HepG2 (cell line): ENCODE measurements at regions not wholly inside any gene's neighbourhood (a gene's known extent, or its start where the extent isn't known, plus 50 kb on each side); places are given as distances from the start of the nearest gene placed in this dataset.

ENCODE experiments used
- ATAC-seq: fragments of 200-7000 bp; cut with Tn5 transposase; 3 replicates; pipeline ENCODE4 v1.9.1; 2020; ENCODE audit warnings: mild to moderate bottlenecking, moderate library complexity
- BruUV-seq: library from RNA; stranded (reverse); fragments of 400-500 nt; replicated peaks from 2 replicates; lab custom pipeline; 2021; lab: Mats Ljungman, UMichigan
- CTCF ChIA-PET: fragments of 300-600 bp; formaldehyde crosslinking; extraction: SDS; loops from one replicate; lab custom pipeline; 2021; ENCODE audit warnings: low total read pairs, inconsistent platforms, low intra/inter-chr PET ratio; lab: Yijun Ruan, JAX
- POLR2A ChIA-PET: fragments of 350-600 bp; sonication (Branson Sonifier 250); formaldehyde crosslinking; loops from one replicate; lab custom pipeline; 2020; ENCODE audit warnings: antibody characterized with exemption, inconsistent platforms; lab: Yijun Ruan, JAX
- DNase-seq: peaks from one replicate; pipeline ENCODE4 v3.0.0-alpha.2; 2015; ENCODE audit warnings: low spot score
- FAIRE-seq: peaks from 3 replicates; lab custom pipeline; 2011; peaks lifted over from hg19 to GRCh38; lab: Jason Lieb, UNC
- H2AFZ ChIP-seq: one replicate; pipeline ENCODE4 v1.6.1; 2011; ENCODE audit warnings: low read length, inconsistent platforms
- H3K27ac ChIP-seq: fragments of 300-600 bp; 3 replicates; pipeline ENCODE4 v1.8.0; 2011; ENCODE audit warnings: mixed run types, mild to moderate bottlenecking, mixed read lengths, low read length, inconsistent platforms; ENCODE audit not compliant: insufficient read depth; ENCODE audit errors: extremely low read length
- H3K27me3 ChIP-seq, 2 experiments: fragments of 200-600 bp in 1 of 2; 2 replicates in 1 of 2; 3 replicates in 1 of 2; pipeline versions ENCODE4 v1.6.0 to v1.8.0; 2011; ENCODE audit warnings: low read length in 2 of 2, mild to moderate bottlenecking in 2 of 2, moderate library complexity in 2 of 2, inconsistent platforms in 1 of 2; ENCODE audit not compliant: insufficient read depth in 2 of 2, control insufficient read depth in 1 of 2
- H3K36me3 ChIP-seq, 2 experiments: fragments of 200-600 bp in 1 of 2; replicated peaks in 1 of 2; 2 replicates in 1 of 2; 3 replicates in 1 of 2; pipeline versions ENCODE4 v1.5.1 to v1.8.0; 2011; ENCODE audit warnings: low read length in 2 of 2, inconsistent platforms in 1 of 2; ENCODE audit not compliant: insufficient read depth in 2 of 2, control insufficient read depth in 1 of 2
- H3K4me1 ChIP-seq: 2 replicates; pipeline ENCODE4 v1.5.1; 2012; ENCODE audit warnings: low read length, inconsistent platforms; ENCODE audit not compliant: insufficient read depth
- H3K4me2 ChIP-seq: 2 replicates; pipeline ENCODE4 v1.6.0; 2011; ENCODE audit warnings: low read depth, low read length, inconsistent platforms
- H3K4me3 ChIP-seq, 3 experiments: fragments of 200-600 bp in 1 of 3; sonication (generic), shearing (Covaris generic) in 1 of 3; replicated peaks in 1 of 3; 2 replicates each; pipeline ENCODE4 v1.5.1; 2011 to 2016; ENCODE audit warnings: low read length in 3 of 3, inconsistent platforms in 2 of 3, low read depth in 2 of 3, mild to moderate bottlenecking in 2 of 3, control low read depth in 1 of 3, mixed read lengths in 1 of 3; ENCODE audit not compliant: insufficient read depth in 1 of 3
- H3K79me2 ChIP-seq: one replicate; pipeline ENCODE4 v1.6.1; 2011; ENCODE audit warnings: low read length, inconsistent platforms; ENCODE audit not compliant: insufficient read depth
- H3K9ac ChIP-seq: 2 replicates; pipeline ENCODE4 v1.6.0; 2011; ENCODE audit warnings: mild to moderate bottlenecking, low read depth, low read length, inconsistent platforms; ENCODE audit not compliant: insufficient read depth
- H3K9me3 ChIP-seq: 2 replicates; pipeline ENCODE4 v1.5.1; 2012; ENCODE audit warnings: mild to moderate bottlenecking, low read length
- H4K20me1 ChIP-seq: 2 replicates; pipeline ENCODE4 v1.6.0; 2011; ENCODE audit warnings: inconsistent platforms, mild to moderate bottlenecking, low read length, moderate library complexity; ENCODE audit not compliant: insufficient read depth
- BCL6 ChIP-seq: IDR thresholded peaks from 2 replicates; pipeline ENCODE4 v1.6.1; 2016; ENCODE audit warnings: missing genetic modification reagents, missing compliant biosample characterization
- GFI1 ChIP-seq: sonication (generic); formaldehyde crosslinking; IDR thresholded peaks from 2 replicates; pipeline ENCODE4 v1.5.0; 2020; ENCODE audit warnings: missing genetic modification reagents, mild to moderate bottlenecking, borderline replicate concordance
- GZF1 ChIP-seq: sonication (generic); formaldehyde crosslinking; IDR thresholded peaks from 2 replicates; pipeline ENCODE4 v1.5.1; 2020; ENCODE audit warnings: mild to moderate bottlenecking, missing genetic modification reagents
- KDM5A ChIP-seq: fragments of 200-600 bp; sonication (generic); IDR thresholded peaks from 2 replicates; pipeline ENCODE4 v1.7.0; 2018; ENCODE audit warnings: antibody characterized with exemption, mild to moderate bottlenecking, low read length, borderline replicate concordance
- LCORL ChIP-seq, 2 experiments: fragments of 450-650 bp in 1 of 2; sonication (generic) in 1 of 2; formaldehyde crosslinking in 1 of 2; IDR thresholded peaks; 2 replicates each; pipeline versions ENCODE4 v1.5.0 to v1.6.1; 2017 to 2020; ENCODE audit warnings: antibody characterized with exemption in 1 of 2, missing genetic modification reagents in 1 of 2
- MTF1 ChIP-seq: sonication (generic); formaldehyde crosslinking; IDR thresholded peaks from 2 replicates; pipeline ENCODE4 v1.5.0; 2020; ENCODE audit warnings: missing genetic modification reagents
- NCOA5 ChIP-seq: sonication (generic); formaldehyde crosslinking; IDR thresholded peaks from 2 replicates; pipeline ENCODE4 v1.4.0; 2020; ENCODE audit warnings: missing genetic modification reagents
- NKX3-1 ChIP-seq: sonication (generic); formaldehyde crosslinking; IDR thresholded peaks from 2 replicates; pipeline ENCODE4 v1.5.0; 2020; ENCODE audit warnings: missing genetic modification reagents
- PRDM10 ChIP-seq: sonication (generic); formaldehyde crosslinking; IDR thresholded peaks from 2 replicates; pipeline ENCODE4 v1.4.0; 2020; ENCODE audit warnings: low read depth, missing genetic modification reagents
- ZBTB34 ChIP-seq: sonication (generic); formaldehyde crosslinking; IDR thresholded peaks from 2 replicates; pipeline ENCODE4 v1.8.0; 2022; ENCODE audit warnings: mild to moderate bottlenecking, missing genetic modification reagents
- ZFP82 ChIP-seq: sonication (generic); formaldehyde crosslinking; IDR thresholded peaks from 2 replicates; pipeline ENCODE4 v1.5.1; 2020; ENCODE audit warnings: mild to moderate bottlenecking, missing genetic modification reagents, borderline replicate concordance
- ZNF101 ChIP-seq: sonication (generic); formaldehyde crosslinking; IDR thresholded peaks from 2 replicates; pipeline ENCODE4 v1.4.0; 2020; ENCODE audit warnings: mild to moderate bottlenecking, low read depth, missing genetic modification reagents, borderline replicate concordance
- ZNF577 ChIP-seq: sonication (generic); formaldehyde crosslinking; IDR thresholded peaks from 2 replicates; pipeline ENCODE4 v1.4.0; 2020; ENCODE audit warnings: mild to moderate bottlenecking, low read depth, missing genetic modification reagents, borderline replicate concordance
- ZNF724P ChIP-seq: sonication (generic); formaldehyde crosslinking; IDR thresholded peaks from 2 replicates; pipeline ENCODE4 v1.8.0; 2022; ENCODE audit warnings: missing genetic modification reagents, borderline replicate concordance
- WGBS: methylation state at CpG from one replicate; pipeline ENCODE4 v1.1.6; 2017; ENCODE audit warnings: low lambda C conversion rate; 5-methylcytosine and 5-hydroxymethylcytosine counted together
- in situ Hi-C: cut with HindIII; loops from 2 replicates; pipeline ENCODE4 v1.10.0; 2017; ENCODE audit warnings: low pct_unique_long_range_greater_than_20kb; ENCODE audit not compliant: extremely low pct_ligation_motif_present
- intact Hi-C: fragments of 100-400 bp; cut with micrococcal nuclease; formaldehyde crosslinking; loops from one replicate; pipeline ENCODE4 v1.10.0; 2022; ENCODE audit not compliant: unreplicated experiment

- 25% methylated on average over 2 of the region's 2 CpGs for WGBS
- TF ChIP-seq MTF1 (CRISPR knock-in tag) (no peak), GZF1 (CRISPR knock-in tag) (no peak), KDM5A (no peak), PRDM10 (CRISPR knock-in tag) (no peak), LCORL (IDR thresholded peaks at IDR 0.05) (no peak), LCORL (CRISPR knock-in tag; IDR thresholded peaks at IDR 0.05) (no peak), ZNF724P (CRISPR knock-in tag) (no peak), NKX3-1 (CRISPR knock-in tag) (no peak), GFI1 (CRISPR knock-in tag) (no peak), ZNF101 (CRISPR knock-in tag) (no peak), BCL6 (CRISPR knock-in tag) (no peak), ZBTB34 (CRISPR knock-in tag) (no peak), ZNF577 (no peak), ZFP82 (CRISPR knock-in tag) (no peak), NCOA5 (CRISPR knock-in tag) (no peak)
- no peak overlapping the region for H3K9ac ChIP-seq
- ChIA-PET POLR2A (no interaction called here), CTCF (no interaction called here)
- H3K27ac ChIP-seq, result no peak overlapping the region
- H3K79me2 ChIP-seq, result no peaks in the 10 kb centered on the region
- H4K20me1 ChIP-seq, result no peaks in the 10 kb centered on the region
- DNase-seq, result no peak
- no peaks in the 10 kb centered on the region for H3K9me3 ChIP-seq
- intact Hi-C loops (no loop called here), in situ Hi-C loops (no loop called here)
- BruUV-seq, result no TSS peak
- no peak for ATAC-seq
- H3K4me1 ChIP-seq, result no peaks in the 10 kb centered on the region
- H3K36me3 ChIP-seq, result no peaks in the 10 kb centered on the region
- H3K4me3 ChIP-seq, result no peak overlapping the region
- H2AFZ ChIP-seq, result no peak overlapping the region
- no peak for FAIRE-seq
- H3K27me3 ChIP-seq, result no peaks in the 10 kb centered on the region
- no peak overlapping the region for H3K4me2 ChIP-seq
Measured at GRCh38 chr9:26504057-26504456, 388.5 kb downstream of the CAAP1 start.
